GM12892 (cell line): ENCODE measurements at regions not wholly inside any gene's neighbourhood (a gene's known extent, or its start where the extent isn't known, plus 50 kb on each side); places are given as distances from the start of the nearest gene placed in this dataset.

Experiments
- POLR2A ChIP-seq: IDR thresholded peaks from 2 replicates; pipeline ENCODE4 v1.6.1; 2011; ENCODE audit warnings: low read depth, low read length, control low read depth
- POLR2AphosphoS5 ChIP-seq: IDR thresholded peaks from 2 replicates; pipeline ENCODE4 v1.6.1; 2011; ENCODE audit warnings: low read depth, low read length, control low read depth
- TAF1 ChIP-seq: IDR thresholded peaks from 2 replicates; pipeline ENCODE4 v1.6.1; 2011; ENCODE audit warnings: low read depth, mild to moderate bottlenecking, control low read depth, low read length, borderline replicate concordance

DNA sequence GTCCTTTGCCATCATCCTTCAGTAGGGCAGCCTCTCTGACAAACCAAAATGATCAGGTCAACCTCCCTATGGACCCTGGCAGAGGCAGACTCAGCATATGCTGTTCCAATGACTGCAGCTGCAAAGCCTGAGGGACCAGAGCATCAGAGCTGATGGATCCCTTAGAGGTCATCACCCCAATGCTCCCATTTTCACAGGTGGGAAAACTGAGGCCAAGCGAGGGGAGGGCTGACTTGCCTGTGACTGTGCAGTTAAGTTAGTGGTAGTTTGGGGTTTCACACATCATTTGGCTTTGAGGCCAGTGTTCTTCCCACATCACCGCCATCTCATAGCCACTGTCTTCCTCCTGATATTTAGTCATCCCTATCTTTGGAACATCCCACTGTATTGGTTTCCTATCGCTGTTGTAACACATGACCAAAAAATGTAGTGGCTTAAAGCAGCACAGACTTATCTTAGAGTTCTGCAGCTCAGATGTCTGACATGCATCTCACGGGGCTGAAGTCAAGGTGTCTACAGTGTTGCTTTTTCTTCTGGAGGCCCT, 69.3 kb upstream of the PDZD8 start:
- TF ChIP-seq POLR2A (no peak), POLR2AphosphoS5 (no peak), TAF1 (no peak)
